GM19452 (cell line): ENCODE measurements at regions not wholly inside any gene's neighbourhood (a gene's known extent, or its start where the extent isn't known, plus 50 kb on each side); places are given as distances from the start of the nearest gene placed in this dataset.

ENCODE experiments used
- ATAC-seq: cut with Tn5 transposase; IDR thresholded peaks from one replicate; pipeline ENCODE4 v1.9.1; 2021; ENCODE audit not compliant: unreplicated experiment

GRCh38 chr18:46265196-46266156, 161.3 kb downstream of the HAUS1 start:
- ATAC-seq: no peak

- ATAC-seq: no peak
Observed at GRCh38 chr18:46266473-46266872, 162.3 kb downstream of the HAUS1 start.

- no peak for ATAC-seq
Observed at GRCh38 chr18:46268671-46269070, 164.5 kb downstream of the HAUS1 start.

- ATAC-seq: no peak
Observed at GRCh38 chr18:46269275-46269674, 165.1 kb downstream of the HAUS1 start.

GRCh38 chr18:46271488-46271887, 167.3 kb downstream of the HAUS1 start:
- no peak for ATAC-seq

- no peak for ATAC-seq
Observed at GRCh38 chr18:46273861-46274260, 169.7 kb downstream of the HAUS1 start.

GRCh38 chr18:46274266-46274665, 170.1 kb downstream of the HAUS1 start:
- no peak for ATAC-seq

- ATAC-seq: no peak
Observed at GRCh38 chr18:46275370-46275769, 171.2 kb downstream of the HAUS1 start.

- ATAC-seq: no peak
Observed at GRCh38 chr18:46276748-46277147, 172.6 kb downstream of the HAUS1 start.

GRCh38 chr18:46278481-46279465, 174.6 kb downstream of the HAUS1 start:
- no peak for ATAC-seq

- ATAC-seq: no peak
Observed at GRCh38 chr18:46279673-46280072, 175.5 kb downstream of the HAUS1 start.

GRCh38 chr18:46281185-46282176, 177.3 kb downstream of the HAUS1 start:
- ATAC-seq: peak; percentile 75

GRCh38 chr18:46282177-46282570, 178.0 kb downstream of the HAUS1 start:
- ATAC-seq: no peak

- ATAC-seq: no peak
Observed at GRCh38 chr18:46282646-46283045, 178.5 kb downstream of the HAUS1 start.

GRCh38 chr18:46283268-46283667, 179.1 kb downstream of the HAUS1 start:
- ATAC-seq: no peak

GRCh38 chr18:46283895-46284295, 179.7 kb downstream of the HAUS1 start:
- no peak for ATAC-seq

- ATAC-seq: no peak
Observed at GRCh38 chr18:46289463-46289862, 185.3 kb downstream of the HAUS1 start.

GRCh38 chr18:46289931-46290330, 185.7 kb downstream of the HAUS1 start:
- no peak for ATAC-seq

GRCh38 chr18:46290440-46291020, 186.3 kb downstream of the HAUS1 start:
- no peak for ATAC-seq

GRCh38 chr18:46291149-46291548, 187.0 kb downstream of the HAUS1 start:
- ATAC-seq: no peak
